ENCODE measurements at regions not wholly inside any gene's neighbourhood (a gene's known extent, or its start where the extent isn't known, plus 50 kb on each side); places are given as distances from the start of the nearest gene placed in this dataset.

DNA sequence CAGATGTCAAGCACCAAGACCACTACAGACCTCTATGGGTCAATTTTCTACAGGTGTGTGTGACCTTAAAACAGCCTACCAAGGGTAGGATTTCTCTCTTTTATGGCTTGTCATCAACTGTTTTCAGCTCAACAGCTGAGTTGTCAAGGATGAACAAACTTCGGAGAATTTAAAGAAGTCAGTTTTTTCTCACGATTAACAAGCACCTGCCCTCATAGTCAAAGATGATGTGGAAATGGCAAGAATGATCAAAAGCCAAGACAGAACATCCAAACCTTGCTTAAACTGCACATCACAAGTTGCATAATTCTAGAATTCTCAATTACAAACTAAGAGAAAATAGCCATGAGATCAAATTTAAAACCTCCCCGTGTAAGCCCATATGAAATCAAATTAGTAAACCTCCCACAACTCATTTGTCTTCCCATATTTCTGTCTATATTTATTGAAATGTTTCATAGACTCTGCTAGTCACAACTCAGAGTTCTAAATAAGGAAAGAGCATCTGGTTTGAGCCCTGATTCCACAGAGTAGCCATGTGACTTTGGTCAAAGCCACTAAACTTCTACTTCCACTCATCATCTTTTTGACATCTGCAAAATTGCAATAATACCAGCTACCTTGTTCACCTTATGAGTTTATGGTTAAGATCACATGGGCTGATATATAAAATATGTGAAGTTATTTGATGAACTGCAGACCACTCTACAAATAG is 521.5 kb upstream of the HTR2A start:
- Histone ChIP-seq H3K36me3 (no peaks in the 10 kb centered on the region), H3K4me3 (no peak overlapping the region), H3K4me1 (no peaks in the 10 kb centered on the region), H3K27me3 (no peaks in the 10 kb centered on the region), H3K27ac (no peak overlapping the region), H3K9me3 (no peaks in the 10 kb centered on the region)
- WGBS, 2 donors, result 87 to 93% methylated on average over 3 of the region's 3 CpGs
- ATAC-seq, result no peak
- intact Hi-C loops (cut with DNase I), result loop anchor here in 5 of 10 donors (5.0 to 10.0 kb wide), 4 partner anchors 176 to 356 kb away; no protein-coding TSS in a partner anchor
- TF ChIP-seq, protein P1, sequence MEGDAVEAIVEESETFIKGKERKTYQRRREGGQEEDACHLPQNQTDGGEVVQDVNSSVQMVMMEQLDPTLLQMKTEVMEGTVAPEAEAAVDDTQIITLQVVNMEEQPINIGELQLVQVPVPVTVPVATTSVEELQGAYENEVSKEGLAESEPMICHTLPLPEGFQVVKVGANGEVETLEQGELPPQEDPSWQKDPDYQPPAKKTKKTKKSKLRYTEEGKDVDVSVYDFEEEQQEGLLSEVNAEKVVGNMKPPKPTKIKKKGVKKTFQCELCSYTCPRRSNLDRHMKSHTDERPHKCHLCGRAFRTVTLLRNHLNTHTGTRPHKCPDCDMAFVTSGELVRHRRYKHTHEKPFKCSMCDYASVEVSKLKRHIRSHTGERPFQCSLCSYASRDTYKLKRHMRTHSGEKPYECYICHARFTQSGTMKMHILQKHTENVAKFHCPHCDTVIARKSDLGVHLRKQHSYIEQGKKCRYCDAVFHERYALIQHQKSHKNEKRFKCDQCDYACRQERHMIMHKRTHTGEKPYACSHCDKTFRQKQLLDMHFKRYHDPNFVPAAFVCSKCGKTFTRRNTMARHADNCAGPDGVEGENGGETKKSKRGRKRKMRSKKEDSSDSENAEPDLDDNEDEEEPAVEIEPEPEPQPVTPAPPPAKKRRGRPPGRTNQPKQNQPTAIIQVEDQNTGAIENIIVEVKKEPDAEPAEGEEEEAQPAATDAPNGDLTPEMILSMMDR (IDR thresholded peaks at IDR 0.05), result no peak
- DNase-seq, result no peak

DNA sequence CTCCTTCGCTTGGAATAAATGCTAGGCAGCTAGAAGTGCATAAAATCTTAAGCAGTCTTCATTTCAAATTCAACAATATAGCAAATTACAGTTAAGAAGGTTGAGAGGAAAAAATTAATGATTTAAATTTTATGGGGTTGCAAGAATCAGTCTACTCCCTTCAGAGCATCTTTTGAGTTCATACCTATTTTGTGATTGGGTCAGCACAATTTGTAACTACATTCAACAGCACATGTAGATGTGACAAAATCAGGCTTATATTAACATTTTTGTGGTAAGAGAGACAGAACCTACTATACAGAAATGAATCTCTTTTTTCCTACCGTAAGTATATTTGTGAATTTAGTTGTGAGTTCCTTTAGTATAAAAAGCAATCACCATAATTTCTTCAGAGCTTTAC is 520.6 kb upstream of the HTR2A start:
- 93 to 97% methylated on average over 2 of the region's 2 CpGs for WGBS, 2 donors
- ATAC-seq, result no peak

DNA sequence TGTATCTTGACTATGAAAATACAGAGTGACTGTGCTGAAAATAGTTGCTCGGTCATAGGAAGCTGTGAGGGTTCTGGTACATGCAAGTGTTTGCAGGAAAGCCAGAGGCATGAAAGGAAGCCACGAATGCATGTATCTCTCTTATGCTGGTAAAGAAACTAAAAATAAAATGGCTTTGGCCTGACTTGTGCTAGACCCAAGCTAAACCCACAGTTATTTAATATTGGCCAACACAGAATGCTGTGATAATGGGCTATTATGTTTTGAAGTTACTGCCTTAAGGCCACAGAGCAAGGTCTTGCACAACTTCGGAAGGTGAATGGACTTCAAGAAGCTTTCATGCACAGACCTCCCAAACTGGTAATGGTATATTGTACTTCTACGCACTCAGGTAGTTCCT is 518.2 kb upstream of the HTR2A start:
- 72 to 77% methylated on average over 4 of the region's 4 CpGs for WGBS, 2 donors
- no peak for DNase-seq
- intact Hi-C loops (cut with DNase I), result loop anchor here in 5 of 10 donors (5.0 to 10.0 kb wide), 4 partner anchors 180 to 360 kb away; no protein-coding TSS in a partner anchor
- H3K4me1 ChIP-seq, result no peaks in the 10 kb centered on the region
- no peak overlapping the region for H3K27ac ChIP-seq
- TF ChIP-seq, protein P1 (IDR thresholded peaks at IDR 0.05), result no peak
- ATAC-seq, result no peak
- no peaks in the 10 kb centered on the region for H3K27me3 ChIP-seq
- no peaks in the 10 kb centered on the region for H3K36me3 ChIP-seq
- no peaks in the 10 kb centered on the region for H3K9me3 ChIP-seq
- no peak overlapping the region for H3K4me3 ChIP-seq

More for the DNA sequence above, 520.6 kb upstream of the HTR2A start:
- H3K36me3 ChIP-seq, result no peaks in the 10 kb centered on the region
- H3K4me3 ChIP-seq, result no peak overlapping the region
- H3K27ac ChIP-seq, result no peak overlapping the region
- no peak for DNase-seq
- H3K4me1 ChIP-seq, result no peaks in the 10 kb centered on the region
- TF ChIP-seq, protein P1 (IDR thresholded peaks at IDR 0.05), result no peak
- no peaks in the 10 kb centered on the region for H3K27me3 ChIP-seq
- intact Hi-C loops (cut with DNase I), result loop anchor here in 5 of 10 donors (5.0 to 10.0 kb wide), 4 partner anchors 177 to 357 kb away; no protein-coding TSS in a partner anchor
- H3K9me3 ChIP-seq, result no peaks in the 10 kb centered on the region

DNA sequence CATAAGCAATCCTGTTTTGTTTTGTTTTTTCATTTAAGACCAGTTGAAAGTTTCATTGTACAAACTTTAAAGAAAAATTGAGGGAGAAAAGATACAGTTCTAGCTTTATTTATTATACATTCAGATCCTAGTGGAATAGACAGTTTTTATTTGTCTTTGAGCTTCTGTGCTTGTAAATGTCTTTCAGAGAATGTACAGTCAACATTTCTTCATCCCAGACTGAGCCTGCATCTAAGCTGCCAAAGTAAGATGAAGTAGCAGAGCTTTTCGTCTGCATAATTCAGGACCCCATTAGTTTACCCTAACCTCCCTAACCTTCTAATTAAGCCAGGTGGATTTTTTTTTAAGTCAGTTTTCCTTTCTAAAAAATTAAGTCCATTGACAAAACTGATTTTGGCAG is 516.7 kb upstream of the HTR2A start:
- Histone ChIP-seq H3K4me1 (no peaks in the 10 kb centered on the region), H3K36me3 (no peaks in the 10 kb centered on the region), H3K4me3 (no peak overlapping the region), H3K27ac (no peak overlapping the region), H3K9me3 (no peaks in the 10 kb centered on the region), H3K27me3 (no peaks in the 10 kb centered on the region)
- intact Hi-C loops (cut with DNase I), result loop anchor here in 3 of 10 donors (10.0 kb wide), 2 partner anchors 181 to 361 kb away; no protein-coding TSS in a partner anchor
- DNase-seq, result no peak
- ATAC-seq, result no peak
- TF ChIP-seq, protein P1 (IDR thresholded peaks at IDR 0.05), result no peak
- 64 to 66% methylated on average over 1 of the region's 1 CpG for WGBS, 2 donors
